Thoracic aorta (tissue), 2 donors: ENCODE measurements at regions not wholly inside any gene's neighbourhood (a gene's known extent, or its start where the extent isn't known, plus 50 kb on each side); places are given as distances from the start of the nearest gene placed in this dataset.

Experiments used
- ATAC-seq: fragments of 150-250 bp; one replicate; pipeline ENCODE4 v1.8.0; 2017; ENCODE audit warnings: low read depth; ENCODE audit not compliant: insufficient number of reproducible peaks, low FRiP score
- DNase-seq: peaks from one replicate; pipeline ENCODE4 v3.0.0-alpha.2; 2020; ENCODE audit warnings: low spot score
- H3K27ac ChIP-seq, 2 donors: fragments of 200-600 bp; sonication (generic); 1 replicate in 1 of 2; 2 replicates in 1 of 2; pipeline ENCODE4 v1.5.1; 2016; ENCODE audit warnings: mild to moderate bottlenecking in 2 of 2, moderate library complexity in 2 of 2
- H3K27me3 ChIP-seq: fragments of 200-600 bp; sonication (generic); replicated peaks from 2 replicates; pipeline ENCODE4 v1.6.0; 2016; ENCODE audit warnings: mild to moderate bottlenecking; ENCODE audit not compliant: insufficient read depth
- H3K36me3 ChIP-seq: fragments of 200-600 bp; sonication (generic); one replicate; pipeline ENCODE4 v1.5.1; 2016
- H3K4me1 ChIP-seq, 2 donors: fragments of 200-600 bp; sonication (generic); 1 replicate in 1 of 2; 2 replicates in 1 of 2; pipeline versions ENCODE4 v1.5.1 to v1.6.0; 2016; ENCODE audit warnings: low read depth in 2 of 2, mild to moderate bottlenecking in 1 of 2; ENCODE audit not compliant: control insufficient read depth in 1 of 2
- H3K4me3 ChIP-seq: fragments of 200-600 bp; sonication (generic); 2 replicates; pipeline ENCODE4 v1.5.1; 2016; ENCODE audit warnings: mild to moderate bottlenecking
- H3K9me3 ChIP-seq: fragments of 200-600 bp; sonication (generic); 2 replicates; pipeline ENCODE4 v1.5.1; 2016
- TF ChIP-seq, protein P1 (sequence below): fragments of 200-600 bp; sonication (generic); IDR thresholded peaks from one replicate; pipeline ENCODE4 v1.5.1; 2019; ENCODE audit warnings: antibody characterized with exemption

DNA sequence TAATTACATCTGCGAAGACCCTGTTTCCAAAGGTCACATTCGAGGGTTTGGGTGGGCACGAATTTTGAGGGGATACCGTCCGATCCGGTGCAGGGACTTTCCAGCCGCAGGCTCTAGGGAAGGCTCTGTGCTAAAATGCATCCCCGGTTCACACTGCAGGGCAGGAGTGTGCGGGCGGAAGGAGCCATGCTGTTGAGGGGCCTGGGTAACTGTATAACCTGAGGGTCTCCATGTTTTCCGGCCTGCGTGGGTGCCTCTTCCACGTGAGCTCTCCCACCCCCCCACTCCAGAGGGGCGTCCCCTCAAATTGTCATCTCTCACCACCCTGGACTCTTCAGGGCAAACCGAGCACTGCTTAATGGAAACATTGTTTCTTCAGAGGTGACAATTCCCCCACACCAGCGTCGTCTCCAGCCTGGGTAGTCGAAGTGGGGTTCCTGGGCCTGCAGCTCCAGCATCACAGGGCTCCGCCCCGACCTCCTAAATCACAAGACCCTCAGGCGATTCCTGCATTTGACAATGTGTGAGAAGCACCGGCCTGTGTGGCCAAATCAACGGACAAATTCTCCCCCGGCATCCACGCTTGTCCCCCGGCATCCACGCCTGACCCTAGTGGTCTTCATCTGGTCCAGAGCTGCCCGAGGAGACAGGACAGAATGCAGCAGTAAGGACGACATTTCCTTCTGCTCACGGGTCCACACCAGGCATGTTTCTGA is 51.2 kb downstream of the FOXL3 start:
- H3K27ac ChIP-seq: no peak overlapping the region
- H3K4me1 ChIP-seq: peaks cover 5 to 14% of the 10 kb centered on the region in 2 donors
- TF ChIP-seq, protein P1, sequence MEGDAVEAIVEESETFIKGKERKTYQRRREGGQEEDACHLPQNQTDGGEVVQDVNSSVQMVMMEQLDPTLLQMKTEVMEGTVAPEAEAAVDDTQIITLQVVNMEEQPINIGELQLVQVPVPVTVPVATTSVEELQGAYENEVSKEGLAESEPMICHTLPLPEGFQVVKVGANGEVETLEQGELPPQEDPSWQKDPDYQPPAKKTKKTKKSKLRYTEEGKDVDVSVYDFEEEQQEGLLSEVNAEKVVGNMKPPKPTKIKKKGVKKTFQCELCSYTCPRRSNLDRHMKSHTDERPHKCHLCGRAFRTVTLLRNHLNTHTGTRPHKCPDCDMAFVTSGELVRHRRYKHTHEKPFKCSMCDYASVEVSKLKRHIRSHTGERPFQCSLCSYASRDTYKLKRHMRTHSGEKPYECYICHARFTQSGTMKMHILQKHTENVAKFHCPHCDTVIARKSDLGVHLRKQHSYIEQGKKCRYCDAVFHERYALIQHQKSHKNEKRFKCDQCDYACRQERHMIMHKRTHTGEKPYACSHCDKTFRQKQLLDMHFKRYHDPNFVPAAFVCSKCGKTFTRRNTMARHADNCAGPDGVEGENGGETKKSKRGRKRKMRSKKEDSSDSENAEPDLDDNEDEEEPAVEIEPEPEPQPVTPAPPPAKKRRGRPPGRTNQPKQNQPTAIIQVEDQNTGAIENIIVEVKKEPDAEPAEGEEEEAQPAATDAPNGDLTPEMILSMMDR: no peak
- no peak for ATAC-seq
- no peaks in the 10 kb centered on the region for H3K27me3 ChIP-seq
- DNase-seq: no peak
- H3K4me3 ChIP-seq: no peak overlapping the region
- H3K36me3 ChIP-seq: no peaks in the 10 kb centered on the region
- no peaks in the 10 kb centered on the region for H3K9me3 ChIP-seq

DNA sequence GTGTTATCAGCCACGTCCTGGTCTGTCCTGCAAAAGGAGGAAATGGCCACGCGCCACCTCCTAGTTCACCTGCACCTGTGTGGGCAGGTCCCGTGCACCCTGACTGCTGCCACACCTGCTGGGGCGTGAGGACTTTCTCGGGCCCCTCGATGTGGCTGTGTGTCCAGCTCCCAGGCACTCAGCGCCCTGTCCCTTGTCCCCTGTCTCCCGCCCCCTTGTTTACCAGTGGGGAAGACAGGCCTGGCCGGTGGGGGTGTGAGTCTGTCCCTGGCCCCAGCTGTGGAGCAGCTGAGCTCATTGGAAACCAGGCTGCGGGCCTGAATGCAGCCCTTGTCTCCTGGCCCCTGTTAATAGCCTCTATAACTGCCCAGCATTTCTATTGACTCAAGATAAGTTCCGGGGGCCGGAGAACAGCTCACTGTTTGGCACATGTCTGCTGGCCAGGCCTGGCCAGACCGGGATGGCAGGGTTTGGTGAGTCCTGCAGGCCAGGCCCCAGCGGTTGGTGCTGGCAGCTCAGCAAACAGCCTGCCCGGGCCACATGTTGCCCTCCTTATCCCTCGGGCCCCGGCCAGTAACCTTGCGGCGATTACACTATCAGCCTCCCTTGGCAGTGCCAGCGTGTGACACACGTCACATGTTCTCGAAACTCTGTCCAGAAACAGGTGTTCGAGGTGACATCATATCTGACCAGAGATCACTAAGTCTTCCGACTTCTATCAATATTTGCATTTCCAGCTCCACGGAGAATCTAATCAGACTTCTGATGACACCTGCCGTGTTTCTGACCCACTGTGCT is 52.1 kb downstream of the FOXL3 start:
- ATAC-seq: peak; percentile 12
- DNase-seq: no peak

DNA sequence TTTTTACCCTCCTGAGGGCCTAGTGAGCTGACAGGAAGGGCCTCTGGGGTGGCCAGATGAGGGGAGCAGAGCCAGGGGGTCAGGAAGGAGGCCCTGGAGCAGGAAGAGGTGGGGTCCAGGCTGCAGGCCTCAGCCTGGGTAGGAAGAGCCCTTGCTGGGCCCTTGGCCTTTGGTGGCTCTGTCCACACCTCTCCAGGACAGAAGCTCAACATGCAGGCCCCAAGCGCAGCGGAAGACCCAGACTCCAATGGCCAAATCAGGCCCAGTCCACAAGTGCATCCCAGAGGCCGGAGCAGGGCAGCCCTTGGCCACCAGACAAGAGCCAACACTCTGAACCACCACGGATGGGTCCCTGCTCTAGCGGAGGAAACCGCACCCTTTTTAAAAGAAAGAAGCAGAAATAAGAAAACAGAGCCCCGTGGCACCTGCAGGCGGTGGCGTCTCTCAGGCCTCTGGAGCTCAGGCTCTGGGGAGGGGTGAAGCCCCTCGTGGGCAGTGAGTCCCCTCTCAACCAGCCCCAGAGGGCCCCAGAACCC is 52.8 kb downstream of the FOXL3 start:
- no peaks in the 10 kb centered on the region for H3K27me3 ChIP-seq
- ATAC-seq: no peak
- H3K27ac ChIP-seq: no peak overlapping the region
- TF ChIP-seq, protein P1: no peak
- no peaks in the 10 kb centered on the region for H3K9me3 ChIP-seq
- H3K36me3 ChIP-seq: no peaks in the 10 kb centered on the region
- H3K4me3 ChIP-seq: no peak overlapping the region
- peaks cover 5 to 14% of the 10 kb centered on the region in 2 donors for H3K4me1 ChIP-seq
- no peak for DNase-seq

More for the DNA sequence above, 52.1 kb downstream of the FOXL3 start:
- Histone ChIP-seq H3K36me3 (no peaks in the 10 kb centered on the region), H3K4me1 (peaks cover 5 to 14% of the 10 kb centered on the region in 2 donors), H3K27me3 (no peaks in the 10 kb centered on the region), H3K27ac (peak overlapping the region in 1 of 2 donors; percentile 1), H3K9me3 (no peaks in the 10 kb centered on the region), H3K4me3 (no peak overlapping the region)
- TF ChIP-seq, protein P1: no peak

DNA sequence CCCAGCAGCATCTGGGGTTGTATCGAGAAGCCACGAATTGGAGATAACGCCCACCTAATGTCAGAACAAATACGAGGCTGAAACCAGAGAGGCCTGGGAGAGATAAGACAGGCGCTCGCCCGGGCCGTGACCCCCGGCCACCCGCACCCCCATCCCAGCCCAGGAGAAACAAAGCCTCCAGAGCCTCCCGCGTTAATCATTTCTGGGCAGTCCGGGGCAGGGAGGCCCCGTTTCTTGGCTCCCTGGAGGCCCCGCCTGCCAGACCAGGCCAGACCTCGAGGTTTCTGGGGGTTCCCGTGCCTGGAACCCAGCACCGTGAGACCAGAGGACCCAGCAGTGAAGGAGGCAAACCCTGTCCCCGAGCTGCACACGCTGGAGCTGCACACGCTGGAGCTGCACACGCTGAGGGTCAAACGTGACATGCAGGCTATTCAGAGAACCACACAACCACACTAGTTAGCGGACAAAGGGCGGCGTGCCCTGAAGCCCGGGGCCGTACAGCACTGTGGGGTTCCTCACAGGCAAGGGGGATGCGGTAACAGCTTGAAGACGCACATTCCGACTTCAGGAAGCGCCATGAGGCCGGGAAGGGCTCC is 53.4 kb downstream of the FOXL3 start:
- Histone ChIP-seq H3K4me3 (no peak overlapping the region), H3K4me1 (peaks cover 5 to 14% of the 10 kb centered on the region in 2 donors), H3K27me3 (no peaks in the 10 kb centered on the region), H3K9me3 (no peaks in the 10 kb centered on the region), H3K27ac (no peak overlapping the region), H3K36me3 (no peaks in the 10 kb centered on the region)
- ATAC-seq: no peak
- DNase-seq: no peak
- TF ChIP-seq, protein P1: no peak
